K562 (cell line): ENCODE measurements at regions not wholly inside any gene's neighbourhood (a gene's known extent, or its start where the extent isn't known, plus 50 kb on each side); places are given as distances from the start of the nearest gene placed in this dataset.

Source experiments
- BCL6 ChIP-seq: fragments of 250-450 bp; sonication (Bioruptor Pico); IDR thresholded peaks from 2 replicates; pipeline ENCODE4 v1.4.0; 2020
- DNMT1 ChIP-seq: fragments of 450-650 bp; IDR thresholded peaks from 2 replicates; pipeline ENCODE4 v1.6.1; 2016; ENCODE audit warnings: antibody characterized with exemption, mild to moderate bottlenecking
- E2F6 ChIP-seq, 2 experiments: IDR thresholded peaks; 2 replicates each; pipeline ENCODE4 v1.6.1; 2011; ENCODE audit warnings: borderline replicate concordance in 1 of 2, control low read depth in 1 of 2, low read depth in 1 of 2, low read length in 1 of 2, mild to moderate bottlenecking in 1 of 2, mixed read lengths in 1 of 2, moderate library complexity in 1 of 2; ENCODE audit not compliant: insufficient read depth in 1 of 2, insufficient read length in 1 of 2, poor library complexity in 1 of 2, severe bottlenecking in 1 of 2; ENCODE audit errors: extremely low read depth in 1 of 2
- KDM4B ChIP-seq, 2 experiments: fragments of 450-650 bp in 1 of 2; sonication (generic) in 1 of 2; IDR thresholded peaks; 2 replicates each; pipeline ENCODE4 v1.6.1; 2016 to 2017; ENCODE audit warnings: borderline replicate concordance in 2 of 2, antibody characterized with exemption in 1 of 2, low read depth in 1 of 2, mild to moderate bottlenecking in 1 of 2
- SPI1 ChIP-seq: IDR thresholded peaks from 2 replicates; pipeline ENCODE4 v1.6.1; 2011; ENCODE audit warnings: low read depth, low read length, control low read depth, borderline replicate concordance
- TGIF2 ChIP-seq: sonication (generic); formaldehyde crosslinking; IDR thresholded peaks from 2 replicates; pipeline ENCODE4 v1.8.1; 2022; ENCODE audit warnings: mild to moderate bottlenecking, missing genetic modification reagents, moderate library complexity
- ZNF133 ChIP-seq: fragments of 250-450 bp; sonication (Bioruptor Pico); IDR thresholded peaks from 2 replicates; pipeline ENCODE4 v1.4.0; 2020; ENCODE audit warnings: mild to moderate bottlenecking
- ZNF395 ChIP-seq: fragments of 200-800 bp; sonication (Bioruptor generic); IDR thresholded peaks from 2 replicates; pipeline ENCODE4 v1.6.1; 2017; ENCODE audit warnings: missing genetic modification characterization, missing compliant biosample characterization
- ZNF592 ChIP-seq: fragments of 450-650 bp; IDR thresholded peaks from 2 replicates; pipeline ENCODE4 v1.6.1; 2017; ENCODE audit warnings: antibody characterized with exemption, mild to moderate bottlenecking

- TF ChIP-seq ZNF592, result no peak
- TF ChIP-seq ZNF133 (CRISPR knock-in tag), result no peak
- TF ChIP-seq E2F6 (IDR thresholded peaks at IDR 0.05; ENCODE audit: borderline replicate concordance in 1 of 2, extremely low read depth in 1 of 2, insufficient read depth in 1 of 2, insufficient read length in 1 of 2, low read depth in 1 of 2, low read length in 1 of 2, poor library complexity in 1 of 2, severe bottlenecking in 1 of 2), result no peak
- TF ChIP-seq ZNF395 (CRISPR knock-in tag), result no peak
- TF ChIP-seq TGIF2 (CRISPR knock-in tag), result no peak
- TF ChIP-seq SPI1, result no peak
- TF ChIP-seq KDM4B (IDR thresholded peaks at IDR 0.05; ENCODE audit: borderline replicate concordance in 2 of 2, low read depth in 1 of 2), result no peak
- TF ChIP-seq BCL6, result no peak
- TF ChIP-seq DNMT1, result no peak
- TF ChIP-seq, all 486 proteins: peak for 0
These were observed 651.8 kb downstream of the LMO4 start (continued) for GRCh38 chr1:87980494-87980893.
